ENCODE measurements at regions not wholly inside any gene's neighbourhood (a gene's known extent, or its start where the extent isn't known, plus 50 kb on each side); places are given as distances from the start of the nearest gene placed in this dataset.
"Not testable (repeated sequence)": the region's sequence is repeated elsewhere in the genome, so short reads cannot be mapped to it uniquely, and the experiment has no call there.

GRCh38 chr4:79678472-79679202 lies 270.6 kb upstream of the GK2 start:
- WGBS, 2 donors: 39 to 40% methylated on average over 4 of the region's 4 CpGs
- Histone ChIP-seq H3K4me1 (peaks cover 0 to 10% (median 0%) of the 10 kb centered on the region in 4 donors), H3K27ac (no peak overlapping the region), H3K36me3 (no peaks in the 10 kb centered on the region), H3K27me3 (no peaks in the 10 kb centered on the region), H3K9me3 (no peaks in the 10 kb centered on the region), H3K4me3 (no peak overlapping the region)
- DNase-seq (ENCODE audit: low spot score in 2 of 2): no peak
- no peak for TF ChIP-seq CTCF (IDR thresholded peaks at IDR 0.05)
- TF ChIP-seq POLR2A (IDR thresholded peaks at IDR 0.05): no peak
- TF ChIP-seq EP300 (IDR thresholded peaks at IDR 0.05): no peak

- H3K4me3 ChIP-seq: no peak overlapping the region
- H3K36me3 ChIP-seq: no peaks in the 10 kb centered on the region
- peaks cover 0 to 12% (median 0%) of the 10 kb centered on the region in 4 donors for H3K9me3 ChIP-seq
- TF ChIP-seq EP300 (IDR thresholded peaks at IDR 0.05): no peak
- no peak for TF ChIP-seq POLR2A (IDR thresholded peaks at IDR 0.05)
- no peak for TF ChIP-seq CTCF (IDR thresholded peaks at IDR 0.05)
- DNase-seq (ENCODE audit: low spot score in 2 of 2): no peak
- H3K27ac ChIP-seq: no peak overlapping the region
- no peaks in the 10 kb centered on the region for H3K27me3 ChIP-seq
- H3K4me1 ChIP-seq: peaks cover 0 to 10% (median 0%) of the 10 kb centered on the region in 4 donors
- WGBS, 2 donors: 75 to 79% methylated on average over 2 of the region's 2 CpGs
Observed at GRCh38 chr4:79676705-79677104, 268.7 kb upstream of the GK2 start.

GRCh38 chr4:79674906-79675305 lies 266.9 kb upstream of the GK2 start:
- H3K36me3 ChIP-seq; DNase-seq (ENCODE audit: low spot score in 2 of 2): not testable (repeated sequence)
- 92 to 98% methylated on average over 4 of the region's 4 CpGs for WGBS, 2 donors

GRCh38 chr4:79673898-79674297 lies 265.9 kb upstream of the GK2 start:
- no peak overlapping the region for H3K4me3 ChIP-seq
- peaks cover 0 to 6% (median 0%) of the 10 kb centered on the region in 4 donors for H3K4me1 ChIP-seq
- H3K27me3 ChIP-seq: no peaks in the 10 kb centered on the region
- peaks cover 0 to 29% (median 0%) of the 10 kb centered on the region in 4 donors for H3K9me3 ChIP-seq
- DNase-seq (ENCODE audit: low spot score in 2 of 2): no peak
- TF ChIP-seq EP300 (IDR thresholded peaks at IDR 0.05) (no peak), CTCF (IDR thresholded peaks at IDR 0.05) (no peak), POLR2A (IDR thresholded peaks at IDR 0.05) (no peak)
- no peak overlapping the region for H3K27ac ChIP-seq
- WGBS, 2 donors: 78 to 79% methylated on average over 3 of the region's 3 CpGs
- H3K36me3 ChIP-seq: no peaks in the 10 kb centered on the region

More at GRCh38 chr4:79674906-79675305, 266.9 kb upstream of the GK2 start:
- H3K4me3 ChIP-seq, H3K27ac ChIP-seq, H3K27me3 ChIP-seq: not testable (repeated sequence)
- Histone ChIP-seq H3K9me3 (peaks cover 0 to 25% (median 0%) of the 10 kb centered on the region in 4 donors), H3K4me1 (peaks cover 0 to 10% (median 0%) of the 10 kb centered on the region in 4 donors)

- no peak for DNase-seq (ENCODE audit: low spot score in 2 of 2)
- Histone ChIP-seq H3K27me3 (no peaks in the 10 kb centered on the region), H3K9me3 (peaks cover 0 to 33% (median 0%) of the 10 kb centered on the region in 4 donors), H3K4me1 (peaks cover 0 to under 1% (median 0%) of the 10 kb centered on the region in 4 donors), H3K27ac (no peak overlapping the region), H3K36me3 (no peaks in the 10 kb centered on the region), H3K4me3 (no peak overlapping the region)
- TF ChIP-seq EP300 (IDR thresholded peaks at IDR 0.05) (no peak), POLR2A (IDR thresholded peaks at IDR 0.05) (no peak), CTCF (IDR thresholded peaks at IDR 0.05) (no peak)
- WGBS, 2 donors: 46 to 67% methylated on average over 7 of the region's 7 CpGs
Observed at GRCh38 chr4:79673377-79673776, 265.3 kb upstream of the GK2 start.

Measured in tibial nerve (tissue), 4 donors.